ENCODE measurements at regions not wholly inside any gene's neighbourhood (a gene's known extent, or its start where the extent isn't known, plus 50 kb on each side); places are given as distances from the start of the nearest gene placed in this dataset.
"Not testable (repeated sequence)": the region's sequence is repeated elsewhere in the genome, so short reads cannot be mapped to it uniquely, and the experiment has no call there.

GRCh38 chr12:131430158-131430742 is 280.6 kb upstream of the SFSWAP start:
- H3K9ac ChIP-seq (ENCODE audit: low read length) = no peak overlapping the region

GRCh38 chr12:131431126-131431655 is 279.7 kb upstream of the SFSWAP start:
- not testable (repeated sequence) for H3K79me1 ChIP-seq (ENCODE audit: low read length); H2BK5ac ChIP-seq (ENCODE audit: low read depth, low read length, poor library complexity); H4K12ac ChIP-seq (ENCODE audit: low read depth, low read length); H3K4ac ChIP-seq (ENCODE audit: low read depth, low read length); H3K18ac ChIP-seq (ENCODE audit: low read length); H3K9ac ChIP-seq (ENCODE audit: low read length); H3K4me2 ChIP-seq (ENCODE audit: low read length); H3K79me2 ChIP-seq (ENCODE audit: control insufficient read depth, insufficient read depth, low read length, poor library complexity); H4K8ac ChIP-seq (ENCODE audit: low read depth, low read length); H3K14ac ChIP-seq (ENCODE audit: low read length); H3K23ac ChIP-seq (ENCODE audit: low read length); H2AK5ac ChIP-seq (ENCODE audit: low read length); H3K9me3 ChIP-seq (ENCODE audit: insufficient read depth, low read depth, low read length); H3K36me3 ChIP-seq (ENCODE audit: control insufficient read depth in 1 of 2, insufficient read depth in 2 of 2, low read length in 2 of 2); DNase-seq; H4K91ac ChIP-seq (ENCODE audit: low read depth, low read length); H3K4me1 ChIP-seq (ENCODE audit: control insufficient read depth in 1 of 2, insufficient read depth in 2 of 2, low read length in 2 of 2); H3K27me3 ChIP-seq (ENCODE audit: insufficient read depth, low read length); H3K27ac ChIP-seq (ENCODE audit: low read depth, low read length); H2BK120ac ChIP-seq (ENCODE audit: insufficient read depth, low read length, poor library complexity); H2BK12ac ChIP-seq (ENCODE audit: low read length); H3K4me3 ChIP-seq (ENCODE audit: low read depth, low read length); H2AFZ ChIP-seq (ENCODE audit: insufficient read depth, low read length, poor library complexity)
- no CpG with 5 or more reads among the region's 17 CpGs for WGBS (ENCODE audit: extremely low coverage, insufficient coverage, insufficient read length)

More at GRCh38 chr12:131430158-131430742, 280.6 kb upstream of the SFSWAP start:
- Histone ChIP-seq H3K4me2 (ENCODE audit: low read length) (no peak overlapping the region), H4K8ac (ENCODE audit: low read depth, low read length) (no peak overlapping the region), H4K12ac (ENCODE audit: low read depth, low read length) (no peak overlapping the region), H2AK5ac (ENCODE audit: low read length) (no peak overlapping the region), H2BK5ac (ENCODE audit: low read depth, low read length, poor library complexity) (no peak overlapping the region), H3K79me2 (ENCODE audit: control insufficient read depth, insufficient read depth, low read length, poor library complexity) (no peaks in the 10 kb centered on the region), H2BK120ac (ENCODE audit: insufficient read depth, low read length, poor library complexity) (no peak overlapping the region), H3K4me3 (ENCODE audit: low read depth, low read length) (no peak overlapping the region), H3K9me3 (ENCODE audit: insufficient read depth, low read depth, low read length) (peaks cover 3% of the 10 kb centered on the region), H3K23ac (ENCODE audit: low read length) (no peak overlapping the region), H2AFZ (ENCODE audit: insufficient read depth, low read length, poor library complexity) (no peak overlapping the region), H3K18ac (ENCODE audit: low read length) (no peak overlapping the region), H3K4me1 (ENCODE audit: control insufficient read depth in 1 of 2, insufficient read depth in 2 of 2, low read length in 2 of 2) (no peaks in the 10 kb centered on the region), H3K79me1 (ENCODE audit: low read length) (no peaks in the 10 kb centered on the region), H4K91ac (ENCODE audit: low read depth, low read length) (no peak overlapping the region), H2BK12ac (ENCODE audit: low read length) (no peak overlapping the region), H3K4ac (ENCODE audit: low read depth, low read length) (no peak overlapping the region), H3K14ac (ENCODE audit: low read length) (no peak overlapping the region), H3K36me3 (ENCODE audit: control insufficient read depth in 1 of 2, insufficient read depth in 2 of 2, low read length in 2 of 2) (no peaks in the 10 kb centered on the region), H3K27ac (ENCODE audit: low read depth, low read length) (no peak overlapping the region), H3K27me3 (ENCODE audit: insufficient read depth, low read length) (no peaks in the 10 kb centered on the region)
- DNase-seq = no peak
- WGBS (ENCODE audit: extremely low coverage, insufficient coverage, insufficient read length) = no CpG with 5 or more reads among the region's 8 CpGs

- WGBS (ENCODE audit: extremely low coverage, insufficient coverage, insufficient read length) = no CpG with 5 or more reads among the region's 29 CpGs
- no peaks in the 10 kb centered on the region for H3K79me1 ChIP-seq (ENCODE audit: low read length)
- DNase-seq = no peak
- no peak overlapping the region for H3K4me2 ChIP-seq (ENCODE audit: low read length)
- no peak overlapping the region for H2BK120ac ChIP-seq (ENCODE audit: insufficient read depth, low read length, poor library complexity)
- H4K8ac ChIP-seq (ENCODE audit: low read depth, low read length) = no peak overlapping the region
- no peak overlapping the region for H3K9ac ChIP-seq (ENCODE audit: low read length)
- H3K18ac ChIP-seq (ENCODE audit: low read length) = no peak overlapping the region
- H3K27me3 ChIP-seq (ENCODE audit: insufficient read depth, low read length) = no peaks in the 10 kb centered on the region
- H3K4ac ChIP-seq (ENCODE audit: low read depth, low read length) = no peak overlapping the region
- H3K36me3 ChIP-seq (ENCODE audit: control insufficient read depth in 1 of 2, insufficient read depth in 2 of 2, low read length in 2 of 2) = no peaks in the 10 kb centered on the region
- H2BK12ac ChIP-seq (ENCODE audit: low read length) = no peak overlapping the region
- no peak overlapping the region for H4K91ac ChIP-seq (ENCODE audit: low read depth, low read length)
- H3K9me3 ChIP-seq (ENCODE audit: insufficient read depth, low read depth, low read length) = peaks cover 2% of the 10 kb centered on the region
- H2BK5ac ChIP-seq (ENCODE audit: low read depth, low read length, poor library complexity) = no peak overlapping the region
- H2AK5ac ChIP-seq (ENCODE audit: low read length) = no peak overlapping the region
- H3K27ac ChIP-seq (ENCODE audit: low read depth, low read length) = no peak overlapping the region
- H2AFZ ChIP-seq (ENCODE audit: insufficient read depth, low read length, poor library complexity) = no peak overlapping the region
- no peaks in the 10 kb centered on the region for H3K4me1 ChIP-seq (ENCODE audit: control insufficient read depth in 1 of 2, insufficient read depth in 2 of 2, low read length in 2 of 2)
- H3K14ac ChIP-seq (ENCODE audit: low read length) = no peak overlapping the region
- no peaks in the 10 kb centered on the region for H3K79me2 ChIP-seq (ENCODE audit: control insufficient read depth, insufficient read depth, low read length, poor library complexity)
- H4K12ac ChIP-seq (ENCODE audit: low read depth, low read length) = no peak overlapping the region
- no peak overlapping the region for H3K23ac ChIP-seq (ENCODE audit: low read length)
- no peak overlapping the region for H3K4me3 ChIP-seq (ENCODE audit: low read depth, low read length)
Observed at GRCh38 chr12:131432532-131433260, 278.2 kb upstream of the SFSWAP start.

GRCh38 chr12:131434208-131435125 is 276.4 kb upstream of the SFSWAP start:
- Histone ChIP-seq H3K36me3 (ENCODE audit: control insufficient read depth in 1 of 2, insufficient read depth in 2 of 2, low read length in 2 of 2) (no peaks in the 10 kb centered on the region), H2BK12ac (ENCODE audit: low read length) (no peak overlapping the region), H3K27ac (ENCODE audit: low read depth, low read length) (no peak overlapping the region), H3K27me3 (ENCODE audit: insufficient read depth, low read length) (no peaks in the 10 kb centered on the region), H2AFZ (ENCODE audit: insufficient read depth, low read length, poor library complexity) (no peak overlapping the region), H3K4me3 (ENCODE audit: low read depth, low read length) (no peak overlapping the region), H3K79me2 (ENCODE audit: control insufficient read depth, insufficient read depth, low read length, poor library complexity) (no peaks in the 10 kb centered on the region), H3K9ac (ENCODE audit: low read length) (no peak overlapping the region), H3K79me1 (ENCODE audit: low read length) (no peaks in the 10 kb centered on the region), H3K9me3 (ENCODE audit: insufficient read depth, low read depth, low read length) (peaks cover 2% of the 10 kb centered on the region), H3K4me2 (ENCODE audit: low read length) (no peak overlapping the region), H2BK120ac (ENCODE audit: insufficient read depth, low read length, poor library complexity) (no peak overlapping the region), H3K23ac (ENCODE audit: low read length) (no peak overlapping the region), H3K18ac (ENCODE audit: low read length) (no peak overlapping the region), H3K4me1 (ENCODE audit: control insufficient read depth in 1 of 2, insufficient read depth in 2 of 2, low read length in 2 of 2) (no peaks in the 10 kb centered on the region), H3K14ac (ENCODE audit: low read length) (no peak overlapping the region), H2BK5ac (ENCODE audit: low read depth, low read length, poor library complexity) (no peak overlapping the region), H2AK5ac (ENCODE audit: low read length) (no peak overlapping the region), H4K8ac (ENCODE audit: low read depth, low read length) (no peak overlapping the region), H4K12ac (ENCODE audit: low read depth, low read length) (no peak overlapping the region), H3K4ac (ENCODE audit: low read depth, low read length) (no peak overlapping the region), H4K91ac (ENCODE audit: low read depth, low read length) (no peak overlapping the region)
- WGBS (ENCODE audit: extremely low coverage, insufficient coverage, insufficient read length) = no CpG with 5 or more reads among the region's 28 CpGs
- no peak for DNase-seq

Data from trophoblast cell (in vitro differentiated cells and primary cell).